ENCODE measurements at regions not wholly inside any gene's neighbourhood (a gene's known extent, or its start where the extent isn't known, plus 50 kb on each side); places are given as distances from the start of the nearest gene placed in this dataset.

DNA sequence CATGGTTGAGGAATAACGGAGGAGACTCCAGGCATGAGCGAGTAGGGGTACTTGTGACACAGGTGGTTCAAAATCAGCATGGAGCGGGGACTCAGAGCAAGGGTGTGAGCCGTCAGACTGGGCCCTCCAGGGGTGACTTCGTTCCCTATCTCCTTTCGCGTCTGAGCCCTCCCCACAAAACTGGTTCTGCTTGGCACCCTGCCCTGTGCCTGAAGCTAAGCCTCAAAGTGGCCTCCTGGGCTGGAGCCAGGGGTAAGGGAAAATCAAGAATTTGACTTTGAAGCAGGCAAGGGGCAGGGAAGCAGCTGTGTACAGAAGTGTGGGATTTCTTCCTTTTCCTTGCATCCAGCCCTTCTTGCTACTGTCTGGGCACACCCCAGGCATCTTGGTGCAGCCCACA lies 331.5 kb upstream of the AJAP1 start:
- no peak for DNase-seq (ENCODE audit: low spot score)

DNA sequence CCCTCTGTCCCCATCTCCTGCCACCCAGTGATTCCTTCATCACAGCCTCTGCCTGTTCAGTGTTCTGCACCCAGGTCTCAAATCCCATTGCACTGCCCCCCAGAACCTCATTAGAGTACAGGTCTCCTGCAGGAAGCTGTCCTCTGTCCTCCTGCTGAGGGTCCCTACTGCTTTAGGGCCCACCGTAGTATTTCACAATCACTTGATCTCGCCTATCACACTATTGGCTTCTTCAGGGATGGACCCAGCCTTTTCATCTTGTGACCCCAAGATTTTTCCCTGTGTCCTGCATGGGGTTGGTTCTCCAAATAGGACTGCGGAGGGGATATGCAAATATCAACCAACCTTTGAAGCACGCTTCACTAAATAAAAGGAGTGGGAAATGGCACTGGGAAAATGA lies 331.1 kb upstream of the AJAP1 start:
- no peak for DNase-seq (ENCODE audit: low spot score)

DNA sequence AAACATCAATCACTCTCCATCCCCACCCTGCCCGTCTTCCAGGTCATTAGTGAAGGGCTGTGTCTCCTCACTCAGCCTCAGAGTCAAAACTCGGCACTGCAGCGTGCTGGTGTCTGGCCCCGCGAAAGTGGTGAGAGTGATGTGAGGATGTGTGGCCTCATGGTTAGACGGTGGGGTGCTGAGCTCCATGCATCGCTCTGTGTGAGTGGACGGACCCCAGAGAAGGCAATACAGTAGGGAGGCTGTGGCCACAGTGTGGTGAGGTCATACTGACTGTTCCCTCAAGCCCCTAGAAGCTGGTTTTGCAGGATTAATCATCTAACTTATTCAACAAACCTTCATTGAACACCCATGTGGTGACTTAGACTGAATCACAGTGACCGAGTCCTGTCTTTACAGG lies 329.9 kb upstream of the AJAP1 start:
- DNase-seq (ENCODE audit: low spot score), result peak; percentile 70

DNA sequence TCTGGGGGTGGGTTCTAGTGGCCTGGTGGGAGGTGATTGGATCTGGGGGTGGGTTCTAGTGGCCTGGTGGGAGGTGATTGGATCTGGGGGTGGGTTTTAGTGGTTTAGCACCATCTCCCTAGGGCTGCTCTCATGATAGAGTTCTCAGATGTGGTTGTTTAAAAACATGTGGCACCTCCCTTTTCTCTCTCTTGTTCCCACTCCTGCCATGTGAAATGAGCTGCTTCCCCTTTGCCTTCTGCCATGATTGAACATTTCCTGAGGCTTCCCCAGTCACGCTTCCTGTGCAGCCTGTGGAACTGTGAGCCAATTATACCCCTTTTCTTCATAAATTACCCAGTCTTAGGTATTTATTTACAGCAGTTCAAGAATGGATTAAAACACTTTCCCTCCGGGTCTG lies 327.3 kb upstream of the AJAP1 start:
- no peak for DNase-seq (ENCODE audit: low spot score)

DNA sequence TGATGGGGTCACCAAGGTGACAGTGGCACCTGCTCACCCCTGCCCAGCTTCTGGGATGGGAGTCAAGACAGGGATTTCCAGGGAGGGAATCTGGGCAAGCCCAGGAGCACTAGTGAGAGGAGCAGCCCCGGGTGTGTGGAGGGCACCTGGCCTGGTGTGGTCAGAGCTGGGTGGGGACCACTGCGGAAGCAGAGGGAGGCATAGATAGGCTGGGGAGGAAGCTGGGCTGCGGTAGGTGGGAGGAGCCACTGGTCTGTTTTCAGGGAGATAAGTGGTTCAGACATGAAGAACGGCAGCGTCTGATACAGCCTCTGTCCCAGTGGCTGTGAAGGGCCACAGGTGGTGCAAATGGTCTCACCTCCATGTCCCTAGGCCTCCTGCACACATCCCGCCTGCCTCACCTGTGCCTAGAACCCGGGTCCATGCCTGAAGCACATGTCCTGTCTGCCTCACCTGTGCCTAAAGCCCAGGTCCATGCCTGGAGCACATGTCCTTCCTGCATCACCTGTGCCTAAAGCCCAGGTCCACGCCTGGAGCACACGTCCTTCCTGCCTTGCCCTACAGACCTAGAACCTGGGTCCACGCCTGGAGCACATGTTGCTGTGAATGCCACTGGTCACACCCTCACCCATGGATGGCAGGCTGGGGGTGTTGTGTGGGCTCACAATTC lies 325.9 kb upstream of the AJAP1 start:
- DNase-seq (ENCODE audit: low spot score), result no peak

DNA sequence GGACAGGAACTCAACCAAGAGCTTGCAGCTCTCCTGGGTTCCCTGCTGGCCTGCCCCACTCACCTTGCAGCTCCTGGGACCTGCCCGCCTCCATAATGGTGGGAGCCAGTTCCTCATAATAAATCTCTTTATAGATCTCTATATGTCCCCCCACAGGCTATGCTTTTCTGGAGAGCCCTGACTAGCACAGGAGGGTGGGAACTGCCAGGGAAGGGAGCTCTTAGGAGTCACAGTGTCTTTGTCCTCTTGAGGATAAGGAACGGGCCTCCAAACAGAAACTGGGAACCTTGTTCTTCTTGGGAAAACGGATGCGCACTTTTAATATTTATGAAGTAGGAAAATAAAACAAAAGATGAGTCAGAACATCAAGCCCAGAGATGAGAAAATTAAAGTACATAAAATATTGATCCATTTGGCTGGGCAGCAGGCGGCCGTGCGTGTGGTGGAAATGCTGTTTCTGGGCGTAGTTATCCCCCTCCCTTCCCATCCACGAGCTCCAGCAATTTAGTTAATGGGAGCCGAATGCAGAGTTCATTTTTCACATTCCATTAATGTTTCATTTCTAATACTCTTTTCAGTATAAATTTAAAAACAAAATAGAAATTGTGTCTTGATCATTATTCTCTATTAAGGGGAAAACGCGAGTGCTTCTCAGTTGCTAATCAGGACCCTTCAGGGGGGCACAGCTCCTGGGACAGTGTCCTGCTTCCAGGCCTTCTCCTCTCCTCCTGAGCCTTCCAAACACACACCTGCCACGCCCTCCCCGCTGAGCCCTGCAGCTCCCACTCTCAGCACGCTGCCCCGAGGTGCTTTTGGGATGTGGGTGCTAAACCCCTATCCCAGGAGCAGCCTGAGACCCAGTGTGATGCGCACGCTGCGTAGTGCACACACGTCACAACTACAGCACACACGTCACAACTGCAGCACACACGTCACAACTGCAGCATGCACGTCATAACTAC lies 323.3 kb upstream of the AJAP1 start:
- no peak for DNase-seq (ENCODE audit: low spot score)

DNA sequence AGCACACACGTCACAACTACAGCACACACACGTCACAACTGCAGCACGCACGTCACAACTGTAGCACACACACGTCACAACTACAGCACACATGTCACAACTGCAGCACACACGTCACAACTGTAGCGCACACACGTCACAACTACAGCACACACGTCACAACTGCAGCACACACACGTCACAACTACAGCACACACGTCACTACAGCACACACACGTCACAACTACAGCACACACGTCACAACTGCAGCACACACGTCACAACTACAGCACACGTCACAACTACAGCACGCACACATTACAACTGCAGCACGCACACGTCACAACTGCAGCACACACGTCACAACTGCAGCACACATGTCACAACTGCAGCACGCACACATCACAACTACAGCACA lies 322.6 kb upstream of the AJAP1 start:
- no peak for DNase-seq (ENCODE audit: low spot score)

DNA sequence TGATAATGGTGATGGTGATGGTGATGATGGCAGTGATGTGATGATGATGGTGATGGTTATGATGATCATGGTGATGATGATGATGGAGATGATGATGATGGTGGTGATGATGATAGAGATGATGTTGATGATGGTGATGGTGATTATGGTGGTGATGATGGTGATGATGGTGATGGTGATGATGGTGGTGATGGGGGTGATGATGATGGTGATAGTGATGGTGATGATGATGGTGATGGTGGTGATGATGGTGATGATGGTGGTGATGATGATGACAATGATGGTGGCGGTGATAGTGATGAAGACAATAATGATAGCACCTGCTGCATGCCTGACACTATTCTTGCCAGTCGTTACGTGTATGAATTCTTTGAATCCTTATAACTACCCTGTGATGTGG lies 317.9 kb upstream of the AJAP1 start:
- DNase-seq (ENCODE audit: low spot score), result no peak

DNA sequence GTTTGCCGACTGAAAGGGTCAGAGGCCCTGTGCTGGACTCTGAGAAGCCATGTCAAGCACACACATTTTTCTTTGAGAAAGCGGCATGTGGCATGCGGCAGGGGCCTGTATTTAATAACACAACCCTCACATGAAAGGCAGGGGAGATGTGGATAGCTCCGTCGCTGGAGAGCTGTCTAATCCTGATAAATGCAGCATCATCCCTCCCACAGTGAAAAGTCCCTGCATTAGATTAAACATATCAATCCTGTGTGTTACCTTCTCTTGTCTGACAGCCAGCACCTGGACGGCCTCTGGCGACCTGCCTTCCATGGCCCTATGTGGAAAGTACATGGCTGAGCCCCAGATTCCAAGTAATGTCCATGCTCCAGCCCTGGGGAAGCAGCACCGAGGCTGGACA lies 313.0 kb upstream of the AJAP1 start:
- DNase-seq (ENCODE audit: low spot score), result no peak

DNA sequence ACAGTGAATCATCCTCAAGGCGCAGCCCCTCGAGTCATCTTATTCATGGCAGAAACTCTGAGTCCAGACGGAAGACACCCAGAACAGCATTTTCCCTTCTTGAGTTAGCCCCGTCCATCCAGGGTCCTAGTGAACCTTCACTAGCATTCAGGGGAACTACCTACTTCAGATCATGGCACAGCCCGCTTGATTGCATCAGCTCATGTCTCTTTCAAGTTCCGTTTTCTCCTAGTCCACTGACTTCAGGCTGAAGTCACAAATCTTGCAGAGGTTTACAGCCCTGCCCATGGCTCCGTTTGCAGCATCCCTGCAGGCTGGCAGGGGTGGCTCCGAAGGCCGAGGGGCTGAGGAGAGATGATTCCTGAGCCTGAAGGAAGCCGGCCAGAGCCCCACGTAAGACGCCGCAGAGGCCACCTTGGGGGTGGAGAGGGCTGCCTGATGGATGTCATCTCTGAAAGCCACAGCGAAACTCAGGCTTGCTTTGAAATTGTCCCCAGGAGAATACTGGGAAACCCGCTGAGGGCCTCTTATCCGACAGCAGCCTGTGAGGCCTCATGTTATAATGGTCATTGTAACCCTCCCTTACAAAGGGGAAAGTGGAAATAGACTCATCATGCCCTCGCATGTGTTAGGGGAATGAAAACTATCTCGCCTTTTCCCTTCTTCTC lies 310.2 kb upstream of the AJAP1 start:
- DNase-seq (ENCODE audit: low spot score), result peak; percentile 3

DNA sequence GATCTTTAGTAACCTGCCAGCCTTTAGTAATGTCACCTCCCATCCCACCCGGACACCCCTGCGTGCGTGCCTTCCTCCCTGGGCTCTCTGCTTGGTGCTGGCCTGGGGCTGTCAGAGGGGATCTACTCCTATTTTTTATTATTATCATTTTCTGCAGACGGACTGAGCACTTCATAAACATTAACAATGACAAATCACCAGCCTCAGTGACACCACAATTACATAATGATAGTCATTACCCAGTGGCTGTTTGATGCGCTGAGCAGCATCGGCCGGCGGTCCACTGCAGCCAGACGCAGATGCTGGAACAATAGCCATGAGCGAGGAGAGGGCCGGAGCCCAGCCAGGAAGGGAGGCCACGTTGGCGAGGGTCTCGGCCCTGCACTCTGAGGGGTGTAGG lies 309.3 kb upstream of the AJAP1 start:
- DNase-seq (ENCODE audit: low spot score), result no peak

DNA sequence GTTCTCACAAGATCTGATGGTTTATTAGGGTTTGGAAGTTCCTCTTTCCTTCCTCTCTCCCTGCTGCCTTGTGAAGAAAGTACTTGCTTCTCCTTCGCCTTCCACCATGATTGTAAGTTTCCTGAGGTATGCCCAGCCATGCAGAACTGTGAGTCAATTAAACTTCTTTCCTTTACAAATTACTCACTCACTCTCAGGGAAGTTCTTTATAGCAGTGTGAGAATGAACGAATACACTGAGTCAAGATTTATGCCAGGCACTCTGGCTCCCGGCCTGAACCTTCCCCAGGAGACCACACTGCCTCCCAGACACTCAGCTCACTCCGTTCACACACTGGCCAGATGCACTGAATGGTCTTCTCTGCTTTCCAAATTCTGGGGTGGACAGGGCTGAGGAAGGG lies 308.3 kb upstream of the AJAP1 start:
- DNase-seq (ENCODE audit: low spot score), result peak; percentile 83

DNA sequence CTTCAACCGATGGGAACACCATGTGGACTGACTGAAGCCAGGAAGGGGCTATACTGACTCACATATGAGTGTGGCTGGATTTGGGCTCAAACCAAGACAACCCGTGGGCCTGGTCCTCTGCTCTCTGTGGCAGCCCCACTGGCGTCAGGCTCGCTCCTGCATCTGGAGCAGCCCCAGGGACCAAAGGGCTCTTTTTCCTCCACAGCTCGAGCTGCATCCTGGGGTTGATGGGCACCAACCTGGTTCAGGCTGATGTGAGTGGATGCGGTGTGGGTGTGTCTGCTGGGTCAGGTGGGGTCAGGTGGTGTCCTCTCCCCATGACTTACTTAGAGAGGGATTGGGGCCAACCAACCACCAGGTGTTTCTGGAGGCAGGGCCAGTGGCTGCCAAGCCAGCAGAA lies 303.0 kb upstream of the AJAP1 start:
- no peak for DNase-seq (ENCODE audit: low spot score)

DNA sequence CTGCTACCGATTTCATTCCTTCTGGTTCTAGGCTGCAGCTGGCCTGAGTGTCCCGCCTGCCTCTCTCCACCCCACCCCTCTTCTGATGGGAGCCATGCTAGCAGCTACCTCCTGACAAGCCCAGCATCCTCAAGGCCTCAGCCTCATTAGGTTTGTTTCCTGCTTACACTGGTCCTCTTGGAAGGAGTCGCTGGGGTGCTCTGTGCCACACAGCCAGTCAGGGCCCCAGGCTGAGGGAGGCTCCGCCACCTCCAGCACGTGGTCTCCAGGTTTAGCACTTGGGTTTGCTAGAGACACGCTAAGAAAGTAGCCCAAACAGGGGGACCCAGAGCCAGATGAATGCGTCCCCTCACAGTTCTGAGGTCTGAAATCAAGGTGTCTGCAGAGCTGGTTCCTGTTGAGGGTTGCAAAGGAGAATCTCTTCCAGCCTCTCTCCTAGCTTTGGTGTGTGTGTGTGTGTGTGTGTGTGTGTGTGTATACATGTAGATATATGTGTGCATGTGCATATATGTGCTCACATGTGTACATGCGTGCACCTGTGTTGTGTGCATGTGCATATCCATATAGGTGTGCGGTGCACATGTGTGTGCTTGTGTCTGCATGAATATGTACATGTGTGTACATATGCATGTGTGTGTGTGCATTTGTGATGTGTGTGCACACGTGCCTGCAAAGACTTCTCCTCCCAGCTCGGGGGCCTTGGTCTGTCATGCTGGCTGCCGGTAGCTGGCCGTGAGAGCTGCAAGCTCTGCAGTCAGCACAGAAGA lies 301.1 kb upstream of the AJAP1 start:
- no peak for DNase-seq (ENCODE audit: low spot score)

DNA sequence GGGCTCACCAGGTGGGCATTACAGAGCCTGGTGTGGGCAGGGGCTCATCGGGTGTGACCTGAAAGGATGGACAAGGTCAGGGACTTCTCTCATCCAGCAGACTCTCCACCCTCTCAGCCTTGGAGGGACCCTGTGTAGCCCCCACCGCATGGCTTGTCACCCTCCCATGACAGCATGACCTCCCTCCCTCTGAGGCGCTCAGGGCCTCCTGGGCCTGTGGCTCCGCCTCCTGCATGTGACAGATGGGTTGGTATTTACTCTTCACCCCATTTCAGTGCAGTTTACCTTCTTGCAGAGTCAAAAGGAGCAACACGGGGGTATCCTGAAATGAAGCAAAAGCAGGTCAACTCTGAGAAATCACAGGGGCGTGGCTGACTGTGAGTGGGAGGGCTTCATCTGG lies 298.6 kb upstream of the AJAP1 start:
- no peak for DNase-seq (ENCODE audit: low spot score)

DNA sequence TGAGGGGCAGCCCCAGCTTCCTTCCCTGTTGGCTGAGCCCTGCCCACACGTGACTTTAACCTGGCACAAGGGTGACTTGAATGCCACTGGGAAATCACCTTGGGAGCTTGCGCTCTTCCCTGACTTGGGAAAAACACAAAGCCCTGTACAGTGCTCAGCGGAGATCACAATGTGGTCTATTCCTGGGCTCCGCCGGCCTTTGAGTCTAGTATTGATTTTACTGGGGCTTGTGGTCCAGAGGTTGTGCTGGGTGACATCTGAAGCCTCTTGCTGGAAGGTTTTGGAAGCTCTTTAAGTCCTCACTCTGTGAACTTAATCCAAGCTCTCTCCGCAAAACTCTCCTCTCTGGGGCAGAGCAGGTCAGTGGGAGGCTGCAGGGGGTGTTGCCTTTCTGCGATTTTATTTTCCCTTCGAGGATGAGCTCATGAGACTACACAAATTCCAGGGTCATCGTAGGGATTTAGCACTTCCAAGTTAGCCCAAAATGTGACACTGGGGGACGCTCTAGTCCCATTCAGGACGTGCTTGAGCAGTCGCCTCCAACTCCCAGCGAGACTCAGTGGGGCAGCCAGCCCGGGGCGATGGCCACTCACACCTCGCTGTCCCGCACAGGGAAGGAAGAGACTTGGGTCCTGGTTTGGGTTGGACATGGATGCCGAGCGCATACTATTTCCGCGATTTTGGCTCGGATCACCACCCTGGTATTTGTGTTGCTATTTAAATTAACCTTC lies 291.9 kb upstream of the AJAP1 start:
- no peak for DNase-seq (ENCODE audit: low spot score)

DNA sequence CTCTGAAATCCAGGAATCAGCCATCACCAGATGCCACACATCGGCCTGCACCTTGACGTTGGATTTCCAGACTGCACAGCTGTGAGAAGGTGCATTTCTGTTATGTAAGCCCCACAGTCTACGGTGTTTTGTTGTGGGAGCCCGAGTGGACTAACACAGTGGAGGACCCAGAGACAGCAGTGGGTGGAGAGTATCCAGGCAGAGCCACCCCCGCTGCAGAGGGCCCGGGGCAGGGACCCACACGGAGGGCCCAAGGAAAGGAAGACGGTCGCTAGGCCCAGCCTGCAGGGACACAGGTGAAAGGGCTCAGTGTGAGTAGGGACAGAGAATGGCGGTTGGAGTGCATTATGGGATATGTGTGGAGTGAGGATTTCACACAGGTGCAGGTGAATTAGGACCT lies 288.3 kb upstream of the AJAP1 start:
- DNase-seq (ENCODE audit: low spot score), result no peak

DNA sequence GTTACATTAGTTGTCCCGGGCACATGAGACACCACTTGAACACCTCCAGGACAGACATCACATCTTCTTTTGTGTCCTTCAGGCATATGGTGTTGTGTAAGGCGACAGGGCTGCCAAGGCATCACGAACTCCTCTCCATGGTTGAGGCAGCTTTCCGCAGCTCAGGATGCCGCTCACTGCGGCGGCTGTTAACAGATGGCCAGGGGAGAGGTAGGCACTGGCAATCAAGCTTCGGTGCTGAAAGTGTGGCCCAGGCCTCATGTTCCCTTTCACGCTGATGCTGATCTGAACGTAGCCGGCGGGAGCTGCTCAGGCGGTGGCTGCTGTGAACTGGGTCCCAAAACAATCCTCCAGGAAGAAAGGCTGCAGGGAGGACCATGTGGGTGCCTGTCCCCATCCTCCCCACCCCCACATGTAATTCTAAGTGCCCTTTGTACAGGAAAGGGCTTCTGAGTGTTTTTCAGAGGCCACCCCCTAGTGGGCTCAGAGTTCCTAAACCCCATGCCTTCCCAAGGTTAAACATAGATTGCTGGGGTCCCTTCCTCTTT lies 287.1 kb upstream of the AJAP1 start:
- no peak for DNase-seq (ENCODE audit: low spot score)

DNA sequence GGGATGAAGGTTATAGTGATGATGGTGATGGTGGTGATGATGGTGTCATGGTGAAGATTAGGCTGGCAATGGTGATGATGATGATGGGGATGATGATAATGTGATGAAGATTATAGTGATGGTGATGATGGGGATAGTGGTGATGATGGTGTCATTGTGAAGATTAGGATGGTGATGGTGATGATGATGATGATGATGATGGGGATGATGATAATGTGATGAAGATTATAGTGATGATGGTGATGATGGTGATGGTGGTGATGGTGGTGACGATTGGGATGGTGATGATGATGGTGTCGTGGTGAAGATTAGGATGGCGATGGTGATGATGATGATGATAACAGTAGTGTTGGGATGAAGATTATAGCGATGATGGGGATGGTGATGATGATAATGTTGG lies 285.1 kb upstream of the AJAP1 start:
- no peak for DNase-seq (ENCODE audit: low spot score)

DNA sequence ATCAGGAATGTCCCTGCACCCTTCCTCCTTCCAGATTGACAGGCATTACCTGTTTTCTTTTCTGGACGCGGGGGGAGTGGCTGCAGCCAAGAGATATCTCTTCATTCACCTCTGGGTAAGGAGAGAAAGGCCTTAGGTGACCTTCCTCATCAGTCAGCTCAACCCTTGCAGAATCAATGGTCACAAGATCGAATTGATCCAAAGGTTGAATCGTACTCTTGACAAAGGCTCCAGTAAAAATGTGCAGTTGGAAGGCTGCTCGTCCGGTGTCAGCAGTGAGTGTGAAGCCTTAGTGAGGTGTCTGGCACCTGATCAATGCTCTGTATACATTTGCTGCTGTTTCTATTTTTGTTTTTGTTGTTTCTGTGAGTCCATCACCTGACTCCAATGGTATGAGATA lies 282.6 kb upstream of the AJAP1 start:
- DNase-seq (ENCODE audit: low spot score), result no peak

DNA sequence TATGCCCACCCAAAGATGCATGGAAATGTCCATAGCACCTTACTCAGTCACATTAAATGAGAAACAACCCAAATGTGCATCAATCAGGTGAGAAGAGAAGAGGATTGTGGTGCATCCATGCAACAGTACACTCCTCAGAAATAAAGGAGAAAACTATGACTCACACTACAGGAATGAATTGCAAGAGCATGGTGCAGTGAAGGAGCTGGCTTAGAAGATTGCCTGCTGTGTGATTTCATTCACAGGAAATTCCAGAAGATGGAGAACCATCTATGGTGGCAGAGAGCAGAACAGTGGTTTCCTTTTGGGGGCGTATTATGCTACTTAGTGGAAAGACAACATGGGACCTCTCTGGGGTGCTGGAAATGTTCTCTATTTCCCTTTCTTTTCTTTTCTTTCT lies 278.6 kb upstream of the AJAP1 start:
- DNase-seq (ENCODE audit: low spot score), result peak; percentile 86

All from kidney tubule cell (primary cell).